Body of pancreas (tissue), 4 donors: ENCODE measurements at regions not wholly inside any gene's neighbourhood (a gene's known extent, or its start where the extent isn't known, plus 50 kb on each side); places are given as distances from the start of the nearest gene placed in this dataset.

Source experiments
- POLR2A ChIP-seq, 3 donors: fragments of 450-650 bp; IDR thresholded peaks; one replicate each; pipeline ENCODE4 v1.6.1; 2016; ENCODE audit warnings: antibody characterized with exemption in 3 of 3, mild to moderate bottlenecking in 2 of 3
- TF ChIP-seq, protein P1 (sequence below), 7 experiments: fragments of 450-650 bp in 4 of 7; fragments of 200-600 bp in 3 of 7; sonication (generic) in 3 of 7; IDR thresholded peaks; one replicate each; pipeline ENCODE4 v1.5.1; 2016 to 2019; ENCODE audit warnings: antibody characterized with exemption in 7 of 7

DNA sequence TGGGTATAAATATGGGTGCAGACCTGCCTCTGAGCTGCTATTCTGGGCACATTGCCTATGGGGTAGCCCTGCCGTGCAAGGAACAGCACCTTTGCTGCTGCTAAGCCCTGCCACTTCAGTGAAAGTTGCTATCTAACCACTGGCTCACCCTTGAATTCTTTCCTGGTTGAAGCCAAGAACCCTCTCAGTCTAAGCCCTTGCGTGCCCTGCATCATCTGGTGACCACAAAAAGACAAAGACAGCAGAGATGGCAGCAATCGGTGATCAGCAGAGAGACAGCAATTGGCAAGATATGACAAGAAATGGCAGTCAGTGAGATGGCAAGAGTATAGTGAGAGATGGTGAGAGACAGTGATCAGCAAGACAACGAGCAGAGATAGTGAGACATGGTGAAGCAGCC, 418.3 kb downstream of the MATN1 start:
- TF ChIP-seq POLR2A (IDR thresholded peaks at IDR 0.05), result no peak
- TF ChIP-seq, protein P1, sequence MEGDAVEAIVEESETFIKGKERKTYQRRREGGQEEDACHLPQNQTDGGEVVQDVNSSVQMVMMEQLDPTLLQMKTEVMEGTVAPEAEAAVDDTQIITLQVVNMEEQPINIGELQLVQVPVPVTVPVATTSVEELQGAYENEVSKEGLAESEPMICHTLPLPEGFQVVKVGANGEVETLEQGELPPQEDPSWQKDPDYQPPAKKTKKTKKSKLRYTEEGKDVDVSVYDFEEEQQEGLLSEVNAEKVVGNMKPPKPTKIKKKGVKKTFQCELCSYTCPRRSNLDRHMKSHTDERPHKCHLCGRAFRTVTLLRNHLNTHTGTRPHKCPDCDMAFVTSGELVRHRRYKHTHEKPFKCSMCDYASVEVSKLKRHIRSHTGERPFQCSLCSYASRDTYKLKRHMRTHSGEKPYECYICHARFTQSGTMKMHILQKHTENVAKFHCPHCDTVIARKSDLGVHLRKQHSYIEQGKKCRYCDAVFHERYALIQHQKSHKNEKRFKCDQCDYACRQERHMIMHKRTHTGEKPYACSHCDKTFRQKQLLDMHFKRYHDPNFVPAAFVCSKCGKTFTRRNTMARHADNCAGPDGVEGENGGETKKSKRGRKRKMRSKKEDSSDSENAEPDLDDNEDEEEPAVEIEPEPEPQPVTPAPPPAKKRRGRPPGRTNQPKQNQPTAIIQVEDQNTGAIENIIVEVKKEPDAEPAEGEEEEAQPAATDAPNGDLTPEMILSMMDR (IDR thresholded peaks at IDR 0.05), result no peak
